Middle frontal gyrus (tissue), 1 donor: ENCODE measurements at regions not wholly inside any gene's neighbourhood (a gene's known extent, or its start where the extent isn't known, plus 50 kb on each side); places are given as distances from the start of the nearest gene placed in this dataset.

Source experiments
- DNase-seq: peaks from one replicate; pipeline ENCODE4 v3.0.0-alpha.2; 2015; ENCODE audit warnings: low spot score; ENCODE audit errors: extremely low spot score

DNA sequence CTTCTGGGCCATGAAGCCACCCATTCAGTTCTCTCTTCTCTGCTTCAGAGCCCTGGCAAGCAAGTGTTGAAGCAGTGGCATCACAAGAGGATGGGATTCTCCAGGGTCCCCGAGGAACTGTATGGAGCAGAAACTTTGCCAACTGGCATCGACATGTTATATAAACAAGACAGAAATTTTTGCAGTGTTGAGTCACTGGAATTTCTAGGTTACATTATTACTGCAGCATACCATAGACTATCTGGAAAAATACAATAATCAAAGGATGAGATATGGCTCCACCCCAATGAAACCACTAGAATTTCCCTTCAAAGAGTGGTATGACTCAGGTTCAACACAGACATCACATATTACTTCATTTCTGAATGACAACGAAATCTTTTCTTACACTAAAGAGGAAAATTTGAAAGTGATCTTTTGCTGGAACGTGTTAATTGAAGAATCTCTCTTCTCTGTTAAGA is 343.0 kb upstream of the DYNLRB2 start:
- DNase-seq: no peak

DNA sequence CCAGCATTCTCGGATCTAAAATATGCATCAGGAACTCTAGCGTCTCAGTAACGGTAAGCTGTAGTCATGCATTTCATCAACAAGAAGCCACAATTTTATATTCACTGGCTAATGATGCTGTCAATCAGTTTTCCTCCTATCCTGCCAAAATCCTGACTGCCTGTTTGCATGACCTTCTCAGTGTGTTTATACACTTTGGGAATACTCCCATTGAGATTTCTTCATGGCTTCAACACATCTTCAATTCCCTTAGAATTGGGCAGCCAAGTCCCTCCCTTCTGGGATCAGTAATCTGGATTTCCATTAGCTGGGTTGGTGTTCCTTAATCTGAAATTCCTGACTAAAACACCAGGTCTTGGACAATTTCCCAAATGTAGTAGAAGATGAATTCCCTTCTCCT is 348.9 kb upstream of the DYNLRB2 start:
- no peak for DNase-seq

DNA sequence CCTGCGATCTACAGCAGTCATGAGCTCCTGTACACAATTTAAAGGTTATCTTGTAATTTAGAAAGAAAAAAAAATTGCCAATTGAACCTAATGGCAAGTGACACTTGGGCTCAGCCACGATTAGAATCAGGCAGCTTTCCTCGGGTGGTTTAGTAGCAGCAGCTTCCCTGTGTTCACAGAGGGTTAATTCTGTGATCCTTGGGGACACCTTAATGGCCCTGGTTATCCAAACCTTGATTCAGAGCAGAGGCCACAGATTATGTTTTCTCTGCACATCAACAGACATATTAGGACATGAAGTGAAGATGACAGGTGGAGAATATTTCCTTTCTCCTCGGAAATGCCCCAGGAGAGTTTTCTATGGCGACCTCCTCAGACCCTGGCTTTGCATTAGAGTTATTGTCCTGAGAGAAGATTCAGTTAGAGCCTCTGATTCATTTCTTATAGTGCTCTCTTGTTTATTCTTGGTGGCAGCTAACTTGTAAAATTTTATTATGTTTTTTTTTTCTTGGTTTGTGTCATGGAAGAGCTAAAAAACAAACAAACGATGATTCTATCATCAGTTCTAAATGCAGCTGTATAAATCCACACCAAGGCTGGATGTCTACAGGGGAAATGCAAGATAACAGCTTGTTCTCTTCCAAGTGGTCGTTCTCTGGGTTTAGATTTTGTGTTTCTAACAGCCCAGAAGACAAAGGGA is 351.2 kb upstream of the DYNLRB2 start:
- no peak for DNase-seq

DNA sequence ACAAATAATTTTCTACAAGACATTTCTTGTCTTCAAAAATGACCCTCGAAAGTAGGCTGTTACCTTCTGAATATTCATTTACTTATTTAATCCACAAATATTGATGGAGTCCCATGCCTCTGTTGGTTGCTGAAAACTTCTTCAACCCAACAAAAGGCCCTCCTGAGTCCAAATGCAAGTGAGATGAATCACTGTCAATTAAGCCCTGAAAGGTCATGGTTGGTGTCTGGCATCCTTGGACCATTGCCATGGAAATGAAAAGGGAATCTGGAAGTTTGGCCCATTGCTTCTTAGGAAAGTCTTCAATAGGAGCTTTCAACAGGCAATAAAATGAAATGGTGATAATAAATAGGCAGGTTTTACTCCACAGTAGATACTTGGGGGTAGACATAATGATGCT is 364.7 kb upstream of the DYNLRB2 start:
- DNase-seq: no peak

DNA sequence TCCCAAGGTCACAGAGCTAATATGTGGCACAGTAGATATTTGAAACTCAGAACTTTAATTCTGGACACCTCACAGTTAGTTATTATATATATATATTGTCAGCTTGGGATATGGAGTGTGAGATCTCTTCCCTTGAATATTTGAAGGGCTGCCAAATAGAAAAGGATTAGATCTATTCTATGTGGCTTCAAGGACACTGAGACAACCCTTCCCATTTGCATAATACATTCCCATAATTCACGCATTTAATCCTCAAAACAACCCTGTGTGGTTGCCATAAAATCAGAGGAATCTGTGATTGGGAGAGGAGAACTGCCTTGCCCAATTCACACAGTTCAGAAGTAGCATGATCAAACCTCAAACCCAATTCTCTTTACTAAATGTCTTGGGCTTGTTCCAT is 365.8 kb upstream of the DYNLRB2 start:
- no peak for DNase-seq

DNA sequence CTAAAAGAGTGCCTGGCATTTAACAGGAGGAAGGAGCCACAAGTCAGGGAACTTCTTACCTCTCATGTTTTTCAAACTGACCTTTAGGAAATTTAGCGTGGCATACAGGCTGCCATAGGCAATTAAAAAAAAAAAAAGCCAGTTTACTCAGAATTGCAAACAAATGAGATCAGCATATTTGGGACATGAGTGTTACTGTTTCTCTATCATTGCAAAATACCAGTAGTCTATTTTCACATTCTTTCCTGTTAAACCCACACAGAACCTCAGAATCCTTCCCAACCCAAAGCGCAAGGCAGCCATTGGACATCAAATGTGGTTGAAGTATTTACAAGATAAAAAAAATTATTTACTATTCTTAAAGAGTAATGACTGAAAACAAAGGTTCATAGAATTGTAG is 366.4 kb upstream of the DYNLRB2 start:
- DNase-seq: no peak

DNA sequence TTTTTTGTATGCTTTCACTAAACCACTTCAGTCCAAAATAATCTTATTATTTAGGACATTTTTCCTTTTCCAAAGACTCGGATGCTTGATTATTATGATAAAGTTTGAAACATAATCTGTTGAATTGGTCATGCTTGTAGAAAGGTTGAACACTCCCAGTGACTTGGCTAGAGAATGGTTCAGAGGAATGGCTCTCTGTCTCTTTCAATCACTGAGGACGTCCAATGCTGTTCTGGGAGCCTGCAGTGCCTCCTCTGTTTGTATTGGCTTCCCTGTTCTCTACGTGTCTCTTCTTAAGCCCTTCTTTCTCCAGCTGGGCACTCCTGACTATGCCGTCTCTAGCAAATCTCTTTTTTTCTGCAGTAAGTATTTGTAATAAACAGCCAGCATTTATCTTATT is 369.0 kb upstream of the DYNLRB2 start:
- DNase-seq: no peak

DNA sequence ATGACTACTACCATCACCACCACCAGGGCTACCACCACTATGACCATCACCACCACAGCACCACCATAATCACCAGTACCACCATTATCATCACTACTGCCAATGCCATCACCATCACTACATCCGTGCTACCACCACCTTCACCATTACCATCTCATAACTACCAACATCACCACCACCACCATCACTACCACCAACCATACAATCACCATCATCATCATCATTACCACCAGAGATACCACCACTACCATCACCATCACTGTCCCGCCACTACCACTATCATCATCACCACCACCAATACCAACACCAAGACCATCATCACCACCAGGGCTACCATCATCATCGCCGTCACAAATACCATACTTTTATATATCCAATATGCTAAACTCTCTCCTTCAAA is 369.6 kb upstream of the DYNLRB2 start:
- no peak for DNase-seq

DNA sequence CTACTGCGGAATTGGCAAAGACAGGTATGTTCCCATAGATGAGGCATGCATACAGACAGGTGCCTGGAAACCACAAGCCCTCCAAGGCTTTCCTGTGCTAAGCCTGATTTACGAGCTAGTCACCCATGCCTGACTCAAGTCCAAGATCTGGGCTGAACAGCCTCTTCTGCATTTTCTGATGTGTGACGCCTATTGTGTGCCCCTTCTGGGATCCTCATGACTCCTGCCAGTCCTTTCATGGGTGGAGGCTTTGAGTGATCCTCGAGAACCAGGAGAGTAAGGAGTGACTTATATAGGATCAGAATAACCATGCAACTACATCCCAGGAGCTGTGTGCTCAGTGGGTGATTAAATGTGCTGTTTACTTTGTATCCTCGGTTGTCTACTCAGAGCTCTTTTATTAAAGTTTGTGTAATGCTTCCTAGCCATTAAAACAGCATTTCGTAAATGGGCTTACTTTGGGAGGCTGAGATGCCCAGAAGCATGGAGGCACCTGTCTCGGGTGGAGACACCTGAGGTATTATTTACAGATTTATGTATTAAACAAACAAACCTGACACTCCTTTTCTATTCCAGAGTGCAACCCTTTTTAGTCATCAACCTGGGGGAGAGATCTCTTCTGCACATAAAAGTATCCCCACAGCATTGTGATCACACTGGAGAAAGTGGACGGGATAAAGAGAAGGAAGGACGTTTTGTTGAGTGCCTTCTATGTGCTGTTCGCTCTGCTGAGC is 373.0 kb upstream of the DYNLRB2 start:
- no peak for DNase-seq

DNA sequence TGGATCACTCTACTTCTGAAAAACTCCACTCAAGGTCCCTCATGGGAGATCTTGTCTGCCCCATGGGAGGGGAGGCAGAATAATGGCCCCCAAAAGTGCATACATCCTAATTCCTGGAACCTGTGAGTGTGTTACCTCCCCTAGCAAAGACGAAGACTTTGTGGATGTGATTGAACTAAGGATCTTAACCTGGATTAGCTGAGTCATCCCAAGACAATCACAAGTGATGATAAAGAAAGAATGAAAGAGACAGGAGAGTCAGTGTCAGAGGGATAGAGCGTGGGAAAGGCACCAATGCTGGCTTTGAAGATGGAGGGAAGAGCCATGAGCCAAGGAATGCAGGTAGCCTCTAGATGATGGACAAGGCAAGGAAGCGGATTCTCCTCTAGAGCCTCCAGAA is 374.7 kb upstream of the DYNLRB2 start:
- no peak for DNase-seq

DNA sequence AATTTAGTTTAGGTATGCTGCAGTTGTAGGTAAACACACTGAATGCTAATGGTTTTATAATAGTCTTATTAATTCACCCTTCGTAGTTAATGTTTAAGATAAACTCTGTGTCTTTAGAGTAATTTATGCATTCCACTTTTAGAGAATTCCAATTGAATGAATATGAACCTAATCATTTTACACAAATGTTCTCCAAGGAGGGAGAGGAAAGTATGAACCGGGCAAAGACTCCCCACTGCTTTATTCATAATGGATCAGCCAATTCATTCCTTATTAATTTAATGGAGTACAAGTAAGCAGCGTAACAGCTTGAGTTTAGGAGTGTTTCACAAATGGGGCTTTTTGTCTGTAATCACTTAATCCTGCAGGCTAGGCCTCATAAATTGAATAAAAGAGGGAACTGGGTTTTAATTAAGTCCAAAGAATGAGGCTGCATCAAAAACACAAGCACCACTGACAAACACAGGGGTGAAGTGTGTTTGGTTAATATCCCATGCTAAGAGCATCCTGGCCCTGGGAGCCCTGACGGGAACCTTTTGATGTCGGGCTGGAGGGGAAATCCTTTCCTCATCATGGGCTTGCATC is 375.7 kb upstream of the DYNLRB2 start:
- DNase-seq: no peak

DNA sequence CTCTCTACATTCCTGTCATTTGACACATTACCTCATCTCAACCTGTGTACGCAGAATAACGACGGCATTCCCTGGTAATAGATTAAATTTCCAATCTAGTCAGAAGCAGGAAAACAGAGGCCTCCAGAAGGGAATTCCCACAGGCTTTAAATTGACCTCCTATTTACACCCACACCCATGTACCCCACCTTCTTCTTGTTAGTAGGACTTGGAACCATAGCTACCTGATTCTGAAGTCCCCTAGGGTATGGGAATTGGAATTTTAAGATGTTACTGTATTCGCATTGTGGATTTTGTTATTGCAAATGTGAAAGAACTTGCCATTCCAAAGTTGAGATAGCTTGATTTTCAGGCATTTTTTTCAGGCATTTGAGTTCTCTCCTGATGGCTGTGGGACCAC is 377.5 kb upstream of the DYNLRB2 start:
- no peak for DNase-seq

DNA sequence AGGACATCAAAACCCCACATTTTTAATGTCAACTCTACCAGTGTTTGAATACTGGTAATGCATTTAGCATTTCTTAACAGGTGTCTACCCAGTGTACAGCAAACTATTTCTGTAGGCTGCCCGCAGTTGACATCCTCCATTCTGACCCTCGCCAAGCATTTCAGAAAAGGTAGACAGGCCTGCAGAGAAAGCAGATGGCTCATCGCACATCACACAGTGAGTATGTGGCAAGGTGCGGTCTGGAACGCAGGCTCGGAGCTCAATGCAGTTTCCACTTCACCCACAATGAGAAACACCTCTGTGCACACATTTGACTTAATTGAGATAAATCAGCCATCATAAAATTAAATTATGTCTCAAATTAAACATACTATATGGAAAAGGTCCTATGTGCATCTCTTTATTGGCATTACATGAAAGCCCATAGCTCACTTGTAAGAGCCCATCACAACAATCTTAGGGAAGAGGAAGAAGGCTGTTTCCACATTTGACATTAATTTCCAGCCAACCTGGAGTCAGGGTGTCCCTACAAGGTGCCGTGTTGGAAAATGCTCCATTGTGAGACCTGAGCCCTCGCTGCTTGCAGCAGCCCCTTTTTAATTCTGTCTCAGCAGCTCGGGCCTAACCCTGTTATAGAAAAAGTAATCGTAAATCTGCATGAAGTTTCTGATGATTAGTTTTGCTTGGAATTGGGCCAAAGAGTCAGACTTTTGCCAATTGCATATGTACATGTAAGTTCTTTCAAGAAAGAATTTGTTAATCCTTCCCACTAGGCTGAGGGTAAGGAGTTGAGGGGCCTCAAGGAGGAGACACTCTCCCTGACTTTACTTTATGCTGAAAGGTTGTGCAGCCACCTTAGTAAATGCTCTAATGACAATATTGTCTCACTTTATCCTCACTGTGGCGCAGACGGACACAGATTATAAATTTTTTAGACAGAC is 378.7 kb upstream of the DYNLRB2 start:
- no peak for DNase-seq

DNA sequence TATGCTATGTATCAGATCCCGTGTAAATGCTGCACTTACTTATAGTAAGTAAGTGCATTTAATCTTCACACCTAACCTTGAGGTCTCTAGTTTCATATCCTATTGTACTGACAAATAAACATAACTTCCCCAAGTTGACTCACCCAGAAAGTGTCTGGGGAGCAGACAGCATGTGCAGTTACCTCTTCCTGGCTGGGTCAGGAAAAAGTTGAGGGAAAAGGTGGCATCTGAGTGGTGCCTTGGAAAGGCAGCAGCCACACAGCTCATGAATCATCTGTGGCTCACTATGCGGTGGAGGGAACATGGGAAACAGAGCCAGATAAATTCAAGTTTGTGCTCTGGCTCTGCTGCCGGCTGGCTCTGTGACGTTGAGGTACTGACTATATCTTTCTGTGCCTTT is 382.0 kb upstream of the DYNLRB2 start:
- no peak for DNase-seq

DNA sequence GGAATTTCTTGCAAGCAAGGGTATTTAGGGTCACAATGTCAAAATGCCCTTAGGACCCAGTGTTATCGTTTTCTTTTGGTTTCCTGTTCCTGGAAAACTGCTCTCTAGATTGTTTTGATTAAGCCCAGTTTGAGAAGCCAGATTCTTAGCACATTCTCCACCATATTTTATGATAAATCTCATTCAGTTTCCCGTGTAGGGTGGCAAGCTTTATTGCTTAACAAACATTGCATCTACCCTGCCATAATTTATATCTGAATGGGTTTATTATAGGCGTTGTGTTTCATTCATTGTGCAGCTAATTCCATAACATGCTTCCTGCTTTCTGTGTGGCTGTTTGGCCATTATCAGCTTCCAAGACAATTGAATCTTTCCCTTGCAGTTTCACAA is 389.1 kb upstream of the DYNLRB2 start:
- no peak for DNase-seq

DNA sequence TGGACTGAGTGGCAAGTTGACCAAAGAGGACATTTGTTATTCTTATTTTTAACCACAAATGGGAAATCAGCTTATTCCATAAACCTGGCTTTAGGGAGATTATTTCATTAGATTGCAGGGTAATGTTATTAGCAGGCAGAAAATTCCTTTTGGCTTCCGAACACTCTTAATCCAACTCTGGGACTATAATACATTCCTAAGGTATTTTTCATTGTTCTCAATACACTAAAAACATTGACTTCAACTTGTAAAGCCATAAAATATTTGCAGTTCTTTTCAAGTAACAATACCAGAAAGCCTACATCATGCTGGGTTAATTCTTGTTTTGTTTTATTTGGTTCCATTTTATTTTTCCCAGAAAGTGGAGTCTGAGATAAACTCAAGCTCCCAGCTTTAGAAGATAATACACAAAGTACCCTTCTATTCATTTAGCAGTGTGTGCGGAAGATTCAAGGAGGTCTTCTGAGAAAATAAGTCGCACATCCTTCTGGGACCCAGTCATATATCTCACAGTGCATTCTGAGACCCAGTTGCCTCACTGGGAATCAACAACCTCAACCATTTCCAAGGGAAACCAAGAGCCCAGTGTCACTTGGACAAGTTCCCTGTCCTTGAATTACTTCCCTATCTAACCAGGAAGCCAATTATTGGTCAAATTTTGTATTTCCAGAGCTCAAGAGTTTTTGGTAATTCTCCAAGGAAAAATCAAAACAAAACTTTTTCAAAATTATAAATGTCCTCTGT is 389.6 kb upstream of the DYNLRB2 start:
- DNase-seq: no peak

DNA sequence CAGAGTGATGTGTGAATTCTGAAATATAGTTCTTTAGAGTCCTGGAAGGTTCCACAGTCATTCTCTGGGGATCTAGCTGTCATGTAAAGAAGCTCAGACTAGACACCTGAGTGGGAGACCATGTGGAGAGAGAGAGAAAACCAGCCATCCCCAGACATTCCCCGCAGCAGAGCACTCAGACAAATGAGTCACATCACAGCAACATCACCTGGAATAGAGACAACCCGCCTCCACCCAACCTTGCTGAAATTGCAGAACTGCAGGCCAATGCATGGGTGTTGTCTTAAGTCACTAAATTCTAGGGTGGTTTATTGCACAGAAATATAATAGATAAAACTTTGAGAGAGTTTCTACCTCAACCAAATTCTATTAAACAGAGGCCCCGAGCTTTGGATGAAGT is 392.0 kb upstream of the DYNLRB2 start:
- DNase-seq: no peak

DNA sequence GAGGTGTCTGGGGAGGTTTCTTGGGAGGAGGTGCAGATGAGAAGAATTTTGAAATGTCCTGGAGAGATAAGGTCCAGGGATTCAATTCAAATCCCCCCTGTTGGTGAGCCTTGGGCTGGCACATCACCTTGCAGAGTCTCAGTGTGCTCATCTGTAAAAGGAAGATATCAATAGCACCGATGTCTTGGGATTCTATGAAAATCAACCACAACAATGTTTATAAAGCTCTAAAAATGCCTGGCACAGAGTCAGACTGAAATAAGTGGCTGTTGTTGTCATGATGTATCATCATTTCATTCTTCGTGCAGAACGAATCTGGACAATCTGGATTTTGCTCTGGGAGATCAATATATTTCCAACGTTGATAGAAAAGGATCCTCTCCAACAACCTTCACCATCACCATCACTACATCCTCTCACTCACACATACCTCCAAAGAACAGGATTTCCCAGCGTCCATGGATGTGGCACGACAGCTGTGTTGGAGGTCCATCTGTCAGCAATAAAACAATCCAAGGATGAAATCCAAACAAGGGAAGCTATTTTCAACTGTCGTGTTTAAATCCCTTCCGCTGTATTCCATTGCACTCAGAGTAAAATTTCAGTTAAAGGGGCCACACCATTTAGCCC is 393.7 kb upstream of the DYNLRB2 start:
- DNase-seq: no peak

DNA sequence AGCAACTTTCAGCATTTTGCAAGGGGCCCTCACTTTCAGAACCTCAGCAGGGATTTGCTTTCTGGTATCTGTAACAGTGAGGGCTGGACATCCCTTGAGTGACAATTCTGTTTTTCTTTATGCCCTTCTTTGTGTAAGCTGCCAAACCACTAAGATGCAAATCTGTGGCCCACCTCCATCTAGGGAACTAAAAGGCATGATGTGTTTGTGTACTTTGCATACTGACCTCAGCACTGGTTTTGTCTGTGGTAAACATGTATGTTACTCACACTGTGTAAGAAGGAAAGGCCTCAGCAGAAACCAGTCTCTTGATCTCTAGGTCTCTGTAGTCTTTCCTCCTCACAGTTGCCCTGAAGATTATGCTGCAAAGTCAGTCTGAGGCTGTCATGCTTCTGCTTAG is 396.6 kb upstream of the DYNLRB2 start:
- DNase-seq: no peak

DNA sequence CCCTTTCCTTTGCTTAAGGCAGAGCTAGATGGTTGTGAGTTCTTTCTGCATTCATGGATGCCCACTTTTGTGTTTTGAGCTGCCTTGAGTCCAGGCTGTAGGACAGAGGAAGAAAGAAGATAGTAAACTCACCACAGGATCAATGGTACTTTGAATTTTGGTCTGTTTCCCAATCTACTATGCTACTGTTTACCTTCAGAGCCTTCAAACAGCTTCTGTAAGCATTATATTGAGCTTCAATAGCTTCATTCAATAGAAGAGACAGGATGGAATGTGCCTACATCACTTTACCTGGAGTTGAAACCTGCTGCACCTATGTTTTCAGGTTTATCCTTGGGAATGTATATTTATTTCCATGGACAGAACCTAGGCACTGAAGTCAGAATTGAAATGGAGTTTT is 397.9 kb upstream of the DYNLRB2 start:
- DNase-seq: no peak

DNA sequence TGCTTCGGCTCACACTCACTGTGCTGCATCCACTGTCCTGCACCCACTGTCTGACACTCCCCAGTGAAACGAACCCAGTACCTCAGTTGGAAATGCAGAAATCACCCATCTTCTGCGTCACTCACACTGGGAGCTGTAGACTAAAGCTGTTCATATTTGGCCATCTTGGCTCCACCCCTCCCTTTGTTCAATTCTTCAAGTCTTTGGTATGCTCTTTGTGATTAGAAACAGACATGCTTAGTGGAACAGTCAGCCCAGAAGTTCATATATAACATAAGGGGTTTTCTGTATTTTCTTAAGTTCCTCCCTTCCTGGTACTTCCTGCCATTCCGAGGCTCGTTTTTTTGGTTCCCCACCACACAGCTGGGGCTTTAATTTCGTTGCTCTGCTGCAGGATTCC is 398.5 kb upstream of the DYNLRB2 start:
- DNase-seq: no peak
